GM18909 (cell line): ENCODE measurements at regions not wholly inside any gene's neighbourhood (a gene's known extent, or its start where the extent isn't known, plus 50 kb on each side); places are given as distances from the start of the nearest gene placed in this dataset.

Experiments used
- ATAC-seq: cut with Tn5 transposase; IDR thresholded peaks from one replicate; pipeline ENCODE4 v1.9.1; 2021; ENCODE audit warnings: mild to moderate bottlenecking; ENCODE audit not compliant: unreplicated experiment, poor library complexity

- ATAC-seq: no peak
Observed at GRCh38 chr2:15072836-15073235, 440.3 kb downstream of the LRATD1 start.

GRCh38 chr2:15073664-15074063 is 441.1 kb downstream of the LRATD1 start:
- no peak for ATAC-seq

GRCh38 chr2:15074319-15074718 is 441.8 kb downstream of the LRATD1 start:
- no peak for ATAC-seq

- ATAC-seq: no peak
Observed at GRCh38 chr2:15074751-15075700, 442.5 kb downstream of the LRATD1 start.

- ATAC-seq: no peak
Observed at GRCh38 chr2:15076668-15077067, 444.2 kb downstream of the LRATD1 start.

- no peak for ATAC-seq
Observed at GRCh38 chr2:15081356-15081755, 448.8 kb downstream of the LRATD1 start.

- ATAC-seq: no peak
Observed at GRCh38 chr2:15082105-15083058, 449.9 kb downstream of the LRATD1 start.

GRCh38 chr2:15084826-15085489 is 452.4 kb downstream of the LRATD1 start:
- ATAC-seq: no peak

GRCh38 chr2:15092181-15092580 is 459.7 kb downstream of the LRATD1 start:
- ATAC-seq: no peak

- ATAC-seq: no peak
Observed at GRCh38 chr2:15092691-15093090, 460.2 kb downstream of the LRATD1 start.

- no peak for ATAC-seq
Observed at GRCh38 chr2:15094161-15094560, 461.6 kb downstream of the LRATD1 start.

- no peak for ATAC-seq
Observed at GRCh38 chr2:15096873-15097272, 464.3 kb downstream of the NBAS start.

- ATAC-seq: no peak
Observed at GRCh38 chr2:15107137-15107536, 454.0 kb downstream of the NBAS start.

GRCh38 chr2:15111718-15112117 is 449.4 kb downstream of the NBAS start:
- no peak for ATAC-seq

- ATAC-seq: no peak
Observed at GRCh38 chr2:15112216-15112615, 448.9 kb downstream of the NBAS start.

GRCh38 chr2:15115776-15116175 is 445.4 kb downstream of the NBAS start:
- ATAC-seq: no peak

- ATAC-seq: no peak
Observed at GRCh38 chr2:15116830-15117229, 444.3 kb downstream of the NBAS start.
